BJ (cell line): ENCODE measurements at regions not wholly inside any gene's neighbourhood (a gene's known extent, or its start where the extent isn't known, plus 50 kb on each side); places are given as distances from the start of the nearest gene placed in this dataset.

Source experiments
- CTCF ChIA-PET: fragments of 350-600 bp; formaldehyde crosslinking; extraction: SDS; loops from one replicate; lab custom pipeline; 2021; ENCODE audit warnings: antibody characterized with exemption, inconsistent platforms; lab: Yijun Ruan, JAX
- POLR2A ChIA-PET: fragments of 300-600 bp; sonication (Branson Sonifier 250); formaldehyde crosslinking; extraction: SDS; loops from one replicate; lab custom pipeline; 2021; ENCODE audit warnings: antibody characterized with exemption; lab: Charles Lee
- DNase-seq: peaks from one replicate; pipeline ENCODE4 v3.0.0-alpha.2; 2011; ENCODE audit warnings: low read depth
- H3K27me3 ChIP-seq: 2 replicates; pipeline ENCODE4 v1.6.0; 2011; ENCODE audit warnings: low read length; ENCODE audit not compliant: control insufficient read depth, insufficient read depth
- H3K36me3 ChIP-seq: 2 replicates; pipeline ENCODE4 v1.5.1; 2011; ENCODE audit warnings: low read length; ENCODE audit not compliant: control insufficient read depth, insufficient read depth
- H3K4me3 ChIP-seq: 2 replicates; pipeline ENCODE4 v1.5.1; 2011; ENCODE audit warnings: low read depth, mild to moderate bottlenecking, control low read depth, low read length
- CTCF ChIP-seq: IDR thresholded peaks from 2 replicates; pipeline ENCODE4 v1.5.1; 2011; ENCODE audit warnings: low read depth, mild to moderate bottlenecking, control low read depth, inconsistent platforms, low read length, moderate library complexity; ENCODE audit not compliant: insufficient read depth

DNA sequence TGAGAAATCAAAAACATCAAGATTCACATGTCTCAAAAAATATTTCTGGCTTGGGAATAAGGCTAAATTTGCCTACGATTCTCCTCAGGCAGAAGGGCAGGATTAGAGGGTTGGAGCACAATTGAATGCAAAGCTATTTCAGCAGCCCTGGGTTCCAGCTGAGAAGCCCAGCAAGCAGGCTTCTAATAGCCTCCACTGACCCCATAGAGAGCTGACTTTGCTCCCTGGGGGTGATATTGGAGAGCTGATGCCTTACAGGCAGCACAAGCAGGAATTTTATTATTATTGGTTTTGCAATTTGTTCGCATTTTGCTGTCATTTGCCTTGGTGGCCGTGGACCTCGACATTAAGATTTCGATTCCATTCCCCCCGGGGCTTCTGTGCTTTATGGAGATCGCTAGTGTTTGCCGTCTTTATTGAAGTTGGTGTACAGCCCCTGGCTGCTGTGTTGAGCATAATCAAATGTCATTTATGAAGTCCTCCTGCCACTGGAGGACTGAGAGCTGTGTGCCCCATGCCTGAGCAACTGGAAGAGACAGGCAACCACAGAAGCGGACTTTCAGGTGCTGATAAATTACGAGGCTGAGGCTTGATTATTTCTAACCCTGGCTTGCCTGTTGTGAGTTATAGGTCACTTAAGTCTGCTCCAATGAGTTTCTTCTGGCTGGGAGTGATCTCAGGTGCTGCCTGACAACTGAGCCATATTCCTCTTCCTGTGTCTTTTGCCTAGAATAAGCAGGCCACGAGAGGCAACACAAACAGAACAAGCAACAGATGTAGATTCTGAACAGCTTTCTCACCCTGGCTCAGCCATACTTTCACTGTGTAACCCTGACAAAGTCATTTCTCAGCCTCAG is 518.4 kb upstream of the CAMK1G start:
- no peak overlapping the region for H3K4me3 ChIP-seq
- no peaks in the 10 kb centered on the region for H3K36me3 ChIP-seq
- ChIA-PET POLR2A (no interaction called here), CTCF (interaction anchor here (2.5 kb wide), 1 partner anchor 16 kb away, joined by 9 read pairs; no protein-coding TSS in a partner anchor)
- TF ChIP-seq CTCF, result no peak
- DNase-seq, result no peak
- 0 out of 2 replicates have a peak, but pooled peaks cover 1% of the 10 kb centered on the region for H3K27me3 ChIP-seq

DNA sequence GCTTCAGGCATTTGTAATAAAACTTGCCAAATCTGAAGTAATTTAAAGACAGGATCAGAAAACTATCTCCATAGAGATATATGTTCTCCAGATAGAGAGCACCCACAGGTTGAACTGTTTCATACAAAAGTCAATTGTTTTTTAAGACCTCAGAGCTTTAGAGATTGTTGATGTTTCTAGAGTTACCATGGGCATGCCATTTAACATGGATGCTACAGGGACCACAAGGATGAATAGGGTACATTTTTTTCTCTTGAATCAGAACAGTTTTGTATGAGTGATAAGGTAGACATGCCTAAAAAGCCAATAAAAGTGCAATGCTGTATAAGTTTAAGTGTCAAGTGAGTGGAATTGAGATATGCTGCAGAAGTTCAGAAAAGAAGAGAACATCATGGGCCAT is 511.0 kb upstream of the CAMK1G start:
- DNase-seq, result peak; percentile 52
- TF ChIP-seq CTCF, result no peak
- Histone ChIP-seq H3K27me3 (no peaks in the 10 kb centered on the region), H3K36me3 (no peaks in the 10 kb centered on the region), H3K4me3 (no peak overlapping the region)
- ChIA-PET CTCF (no interaction called here), POLR2A (no interaction called here)

DNA sequence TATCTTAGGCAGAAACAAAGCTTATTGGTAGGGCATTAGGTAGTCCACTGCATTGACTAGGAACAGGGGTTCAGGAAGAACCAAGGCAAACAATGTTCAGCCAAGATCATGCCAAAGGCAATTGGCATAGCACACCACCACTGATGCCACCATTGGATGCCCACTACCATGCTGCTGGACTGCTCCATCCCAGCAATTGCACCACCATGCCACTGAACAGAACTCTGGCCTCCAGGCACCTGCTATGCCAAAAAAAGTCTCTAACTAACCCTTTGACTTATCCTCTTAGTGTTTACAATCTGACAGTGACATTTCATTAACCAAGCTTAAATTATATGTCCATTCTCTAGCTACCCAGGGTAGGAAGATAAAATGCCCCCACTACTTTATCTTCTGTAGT is 509.6 kb upstream of the CAMK1G start:
- DNase-seq, result no peak
- TF ChIP-seq CTCF, result no peak
- ChIA-PET POLR2A (no interaction called here), CTCF (interaction anchor here (1.3 kb wide), 1 partner anchor 15 kb away, joined by 3 read pairs; no protein-coding TSS in a partner anchor)
- Histone ChIP-seq H3K27me3 (no peaks in the 10 kb centered on the region), H3K4me3 (no peak overlapping the region), H3K36me3 (no peaks in the 10 kb centered on the region)

DNA sequence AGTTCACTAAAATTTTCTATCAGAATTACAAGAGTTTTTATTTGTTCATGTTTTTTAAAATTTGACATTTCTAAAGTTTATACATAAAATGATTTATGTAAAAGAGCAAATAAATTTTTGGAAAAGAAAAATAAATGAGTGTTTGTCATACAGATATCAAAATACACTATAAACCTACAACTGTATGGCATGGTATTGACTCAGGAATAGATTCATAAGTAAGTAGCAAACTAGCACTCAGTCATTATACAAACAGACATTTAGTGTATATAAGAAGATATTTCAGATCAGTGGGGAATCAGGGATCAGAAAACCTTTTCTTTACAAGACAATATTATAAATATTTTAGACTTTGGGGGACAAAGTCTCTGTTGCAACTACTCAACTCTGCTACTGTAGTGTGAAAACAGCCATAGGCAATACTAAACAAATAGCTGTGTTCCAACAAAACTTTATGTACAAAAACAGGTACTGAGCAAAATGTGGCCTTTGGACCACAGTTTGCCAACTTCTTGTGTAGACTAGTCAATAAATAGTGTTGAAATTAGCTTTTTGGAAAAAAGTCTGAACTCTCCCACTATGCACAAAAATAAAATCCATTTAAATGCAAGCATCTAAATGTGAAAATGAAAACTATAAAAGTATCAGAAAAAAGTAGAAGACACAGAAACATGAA is 508.8 kb upstream of the CAMK1G start:
- Histone ChIP-seq H3K27me3 (no peaks in the 10 kb centered on the region), H3K36me3 (no peaks in the 10 kb centered on the region), H3K4me3 (no peak overlapping the region)
- TF ChIP-seq CTCF, result no peak
- ChIA-PET POLR2A (no interaction called here), CTCF (interaction anchor here (1.3 kb wide), 1 partner anchor 16 kb away, joined by 3 read pairs; no protein-coding TSS in a partner anchor)
- no peak for DNase-seq

DNA sequence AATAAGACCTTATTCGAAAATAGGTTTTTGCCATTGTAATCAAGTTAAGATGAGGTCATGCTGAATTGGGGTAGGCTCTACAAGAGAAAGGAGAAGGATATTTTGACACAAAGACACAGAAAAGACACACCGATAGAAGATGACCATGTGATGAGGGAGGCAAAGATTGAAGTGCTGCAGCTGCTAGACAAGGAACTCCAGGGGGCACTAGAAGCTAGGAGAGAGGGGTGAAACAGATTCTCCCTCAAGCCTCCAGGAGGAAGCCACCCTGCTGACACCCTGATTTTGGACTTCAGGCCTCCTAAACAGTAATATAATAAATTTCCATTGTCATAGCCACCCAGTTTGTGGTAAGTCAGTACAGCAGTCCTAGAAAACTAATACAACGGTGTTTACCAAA is 506.8 kb upstream of the CAMK1G start:
- Histone ChIP-seq H3K27me3 (no peaks in the 10 kb centered on the region), H3K4me3 (no peak overlapping the region), H3K36me3 (no peaks in the 10 kb centered on the region)
- DNase-seq, result no peak
- POLR2A ChIA-PET, result no interaction called here
- TF ChIP-seq CTCF, result peak; percentile 21
- CTCF ChIA-PET, result interaction anchor here (1.7 kb wide), 1 partner anchor 8 kb away, joined by 6 read pairs; no protein-coding TSS in a partner anchor
